Keratinocyte (primary cell): ENCODE measurements at regions not wholly inside any gene's neighbourhood (a gene's known extent, or its start where the extent isn't known, plus 50 kb on each side); places are given as distances from the start of the nearest gene placed in this dataset.

Experiments used
- DNase-seq: peaks from one replicate; pipeline ENCODE4 v3.0.0-alpha.2; 2011; ENCODE audit warnings: low read depth, missing footprints, low spot score
- FAIRE-seq: peaks from 2 replicates; lab custom pipeline; 2011; peaks lifted over from hg19 to GRCh38; lab: Jason Lieb, UNC
- H2AFZ ChIP-seq: 2 replicates; pipeline ENCODE4 v1.6.0; 2012; ENCODE audit warnings: low read length, control low read depth, inconsistent platforms; ENCODE audit not compliant: control insufficient read depth
- H3K27ac ChIP-seq: 2 replicates; pipeline ENCODE4 v1.5.1; 2011; ENCODE audit warnings: low read length; ENCODE audit not compliant: control insufficient read depth, insufficient read depth
- H3K27me3 ChIP-seq: 3 replicates; pipeline ENCODE4 v1.6.0; 2011; ENCODE audit warnings: low read length; ENCODE audit not compliant: control insufficient read depth, insufficient read depth; ENCODE audit errors: extremely low read depth
- H3K36me3 ChIP-seq, 2 experiments: 2 replicates in 1 of 2; 3 replicates in 1 of 2; pipeline ENCODE4 v1.5.1; 2011; ENCODE audit warnings: low read length in 2 of 2, mild to moderate bottlenecking in 1 of 2; ENCODE audit not compliant: control insufficient read depth in 2 of 2, insufficient read depth in 2 of 2; ENCODE audit errors: extremely low read depth in 1 of 2
- H3K4me1 ChIP-seq: 3 replicates; pipeline ENCODE4 v1.5.1; 2011; ENCODE audit warnings: low read length; ENCODE audit not compliant: control insufficient read depth, insufficient read depth; ENCODE audit errors: extremely low read depth
- H3K4me2 ChIP-seq: 3 replicates; pipeline ENCODE4 v1.6.0; 2011; ENCODE audit warnings: low read depth, low read length; ENCODE audit not compliant: control insufficient read depth, insufficient read depth; ENCODE audit errors: extremely low read depth
- H3K4me3 ChIP-seq, 3 experiments: fragments of 200-600 bp in 1 of 3; sonication (generic) in 1 of 3; 2 replicates in 2 of 3; 3 replicates in 1 of 3; pipeline ENCODE4 v1.5.1; 2011 to 2016; ENCODE audit warnings: low read length in 3 of 3, mild to moderate bottlenecking in 3 of 3, control low read depth in 2 of 3, inconsistent platforms in 1 of 3, low read depth in 1 of 3, mixed read lengths in 1 of 3, mixed run types in 1 of 3, moderate library complexity in 1 of 3; ENCODE audit not compliant: control insufficient read depth in 2 of 3, insufficient read depth in 2 of 3; ENCODE audit errors: extremely low read depth in 1 of 3
- H3K79me2 ChIP-seq: 2 replicates; pipeline ENCODE4 v1.6.0; 2012; ENCODE audit warnings: low read length; ENCODE audit not compliant: control insufficient read depth, insufficient read depth
- H3K9ac ChIP-seq: 3 replicates; pipeline ENCODE4 v1.6.0; 2011; ENCODE audit warnings: low read length; ENCODE audit not compliant: control insufficient read depth, insufficient read depth; ENCODE audit errors: extremely low read depth
- H3K9me1 ChIP-seq: 3 replicates; pipeline ENCODE4 v1.6.0; 2011; ENCODE audit warnings: low read length; ENCODE audit not compliant: control insufficient read depth, insufficient read depth; ENCODE audit errors: extremely low read depth
- H3K9me3 ChIP-seq: 2 replicates; pipeline ENCODE4 v1.5.1; 2012; ENCODE audit warnings: low read depth, low read length; ENCODE audit not compliant: control insufficient read depth
- H4K20me1 ChIP-seq: 3 replicates; pipeline ENCODE4 v1.6.0; 2011; ENCODE audit warnings: low read length; ENCODE audit not compliant: control insufficient read depth, insufficient read depth; ENCODE audit errors: extremely low read depth
- CTCF ChIP-seq, 3 experiments: IDR thresholded peaks in 1 of 3; conservative IDR thresholded peaks in 1 of 3; optimal IDR thresholded peaks in 1 of 3; 2 replicates in 2 of 3; 3 replicates in 1 of 3; pipeline versions ENCODE3 to v1.5.1; 2011; ENCODE audit warnings: low read length in 3 of 3, mild to moderate bottlenecking in 3 of 3, moderate library complexity in 2 of 3, control low read depth in 1 of 3, inconsistent platforms in 1 of 3; ENCODE audit not compliant: insufficient read depth in 2 of 3; ENCODE audit errors: extremely low read depth in 1 of 3
- EZH2 ChIP-seq: IDR thresholded peaks from one replicate; pipeline ENCODE4 v1.6.1; 2012; ENCODE audit warnings: inconsistent platforms, mild to moderate bottlenecking, low read length, moderate library complexity
- dilution Hi-C: fragments of 300-500 bp; cut with MboI; formaldehyde crosslinking; loops from one replicate; pipeline ENCODE4 v1.7.0; 2020; ENCODE audit warnings: low sequenced_read_pairs; ENCODE audit not compliant: extremely low pct_ligation_motif_present

- Histone ChIP-seq H3K9me1 (no peaks in the 10 kb centered on the region), H3K27me3 (no peaks in the 10 kb centered on the region), H3K36me3 (no peaks in the 10 kb centered on the region), H3K9ac (no peak overlapping the region), H3K79me2 (no peaks in the 10 kb centered on the region), H3K27ac (no peak overlapping the region), H3K4me2 (no peak overlapping the region), H2AFZ (no peak overlapping the region), H3K4me1 (no peaks in the 10 kb centered on the region), H3K4me3 (no peak overlapping the region), H4K20me1 (no peaks in the 10 kb centered on the region), H3K9me3 (no peaks in the 10 kb centered on the region)
- TF ChIP-seq EZH2 = no peak
- no peak for TF ChIP-seq CTCF (optimal IDR thresholded peaks at IDR 0.05 in 1 of 3, IDR thresholded peaks at IDR 0.05 in 1 of 3, conservative IDR thresholded peaks at IDR 0.05 in 1 of 3; ENCODE audit: extremely low read depth in 1 of 3, insufficient read depth in 2 of 3, low read length in 3 of 3)
- dilution Hi-C loops = no loop called here
- no peak for DNase-seq
- FAIRE-seq = no peak
These were observed 840.9 kb downstream of the PCDH17 start for GRCh38 chr13:58472483-58472882.

- Histone ChIP-seq H2AFZ (no peak overlapping the region), H3K4me2 (no peak overlapping the region), H4K20me1 (no peaks in the 10 kb centered on the region), H3K9me3 (no peaks in the 10 kb centered on the region), H3K9ac (no peak overlapping the region), H3K27me3 (no peaks in the 10 kb centered on the region), H3K4me3 (no peak overlapping the region), H3K9me1 (no peaks in the 10 kb centered on the region), H3K27ac (no peak overlapping the region), H3K79me2 (no peaks in the 10 kb centered on the region), H3K4me1 (no peaks in the 10 kb centered on the region), H3K36me3 (no peaks in the 10 kb centered on the region)
- TF ChIP-seq EZH2 = no peak
- TF ChIP-seq CTCF (optimal IDR thresholded peaks at IDR 0.05 in 1 of 3, IDR thresholded peaks at IDR 0.05 in 1 of 3, conservative IDR thresholded peaks at IDR 0.05 in 1 of 3; ENCODE audit: extremely low read depth in 1 of 3, insufficient read depth in 2 of 3, low read length in 3 of 3) = no peak
- DNase-seq = no peak
- no peak for FAIRE-seq
- dilution Hi-C loops = no loop called here
These were observed 843.0 kb downstream of the PCDH17 start for GRCh38 chr13:58474581-58474980.
